ENCODE measurements at regions not wholly inside any gene's neighbourhood (a gene's known extent, or its start where the extent isn't known, plus 50 kb on each side); places are given as distances from the start of the nearest gene placed in this dataset.

DNA sequence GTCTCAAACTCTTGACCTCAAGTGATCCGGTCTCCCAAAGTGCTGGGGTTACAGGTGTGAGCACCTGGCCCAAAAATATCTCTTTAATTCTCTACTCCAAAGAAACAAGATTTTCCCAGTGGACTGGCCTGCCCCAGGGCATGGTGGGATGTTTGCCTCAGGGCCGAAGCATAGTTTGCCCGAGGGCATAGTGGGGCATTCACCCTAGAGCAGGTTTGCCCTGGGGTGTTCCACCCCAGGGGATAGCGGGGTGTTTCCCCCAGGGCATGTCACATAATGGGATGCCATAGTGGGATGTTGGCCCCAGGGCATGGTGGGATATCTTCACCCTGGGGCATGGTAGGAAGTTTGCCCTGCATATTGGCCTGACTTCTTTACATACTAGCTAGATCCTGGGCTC lies 97.2 kb downstream of the VEGFA start:
- FAIRE-seq (no peak), DNase-seq (ENCODE audit: extremely low spot score, insufficient read length, low read depth) (no peak)

DNA sequence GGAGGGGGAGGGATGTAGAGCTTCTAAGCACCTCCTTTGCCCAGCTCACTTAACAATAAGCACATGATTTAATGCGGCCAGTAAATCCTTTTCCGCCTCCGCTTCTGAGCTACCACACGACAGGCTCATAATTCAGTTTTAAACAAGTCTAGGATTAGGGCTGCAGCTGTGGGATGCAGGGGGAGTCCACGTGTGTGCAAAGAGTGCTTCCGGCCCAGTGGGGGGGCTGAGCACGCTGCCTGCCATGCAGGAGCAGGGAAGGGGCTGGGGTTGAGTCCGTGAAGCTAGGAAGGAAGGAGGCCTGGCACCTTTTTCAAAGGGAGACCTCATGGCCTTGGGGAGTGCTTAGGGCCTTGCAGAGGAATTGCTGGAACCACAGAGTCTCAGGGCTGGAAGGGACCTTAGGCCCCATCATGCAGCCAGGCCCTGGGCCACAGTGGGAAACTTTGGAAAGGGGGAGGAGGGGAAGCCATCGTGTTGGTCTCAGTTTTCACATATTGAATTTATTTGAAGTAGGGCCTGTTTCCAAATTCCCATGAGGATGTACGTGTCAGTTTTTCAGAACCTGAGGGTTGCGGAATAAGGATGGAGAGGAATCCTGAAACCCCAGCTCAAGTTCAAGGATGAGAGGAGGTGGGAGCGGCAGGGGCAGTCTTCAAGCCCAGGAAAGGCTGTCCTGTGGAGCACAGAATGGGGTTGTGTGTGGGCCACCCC lies 96.1 kb downstream of the VEGFA start:
- FAIRE-seq (no peak), DNase-seq (ENCODE audit: extremely low spot score, insufficient read length, low read depth) (no peak)

DNA sequence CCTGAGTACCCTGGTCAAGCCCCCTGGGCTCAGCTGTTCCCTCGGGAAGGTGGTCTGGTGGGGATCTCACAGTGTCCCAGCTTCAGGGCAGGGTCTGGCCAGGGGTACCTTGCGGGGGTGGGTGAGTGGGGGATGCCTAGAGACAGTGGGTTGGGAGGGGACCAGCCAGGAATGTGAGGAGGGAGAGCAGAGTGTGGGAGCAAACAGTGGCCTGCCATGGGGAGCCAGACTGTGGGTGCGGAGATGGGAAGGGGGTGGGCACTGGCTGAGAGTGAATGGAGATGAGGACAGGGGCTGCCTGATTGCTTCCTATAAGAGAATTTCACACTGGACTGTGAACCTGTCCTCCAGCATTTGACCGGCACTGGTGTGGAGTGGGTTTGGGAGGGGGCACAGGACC lies 95.1 kb downstream of the VEGFA start:
- no peak for DNase-seq (ENCODE audit: extremely low spot score, insufficient read length, low read depth)
- FAIRE-seq: no peak

DNA sequence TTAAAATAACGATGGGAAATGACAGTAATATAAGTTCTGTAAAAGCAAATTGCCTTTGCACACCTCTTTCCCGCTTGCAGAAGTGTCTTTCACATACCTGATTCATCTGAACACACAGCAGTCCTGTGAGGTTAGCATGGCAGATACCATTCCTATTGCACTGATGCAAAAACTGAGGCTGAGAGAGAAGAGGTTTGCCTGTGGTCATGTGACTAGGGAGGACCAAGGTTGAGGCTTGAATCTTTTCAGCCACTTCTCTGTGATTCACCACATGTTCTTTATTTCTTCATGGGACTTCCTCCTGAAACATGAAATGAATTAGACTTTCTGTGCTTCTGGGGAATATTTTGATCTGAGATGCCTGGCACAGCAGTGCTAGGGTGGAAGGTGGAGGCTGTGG lies 92.9 kb downstream of the VEGFA start:
- FAIRE-seq (no peak), DNase-seq (ENCODE audit: extremely low spot score, insufficient read length, low read depth) (no peak)

DNA sequence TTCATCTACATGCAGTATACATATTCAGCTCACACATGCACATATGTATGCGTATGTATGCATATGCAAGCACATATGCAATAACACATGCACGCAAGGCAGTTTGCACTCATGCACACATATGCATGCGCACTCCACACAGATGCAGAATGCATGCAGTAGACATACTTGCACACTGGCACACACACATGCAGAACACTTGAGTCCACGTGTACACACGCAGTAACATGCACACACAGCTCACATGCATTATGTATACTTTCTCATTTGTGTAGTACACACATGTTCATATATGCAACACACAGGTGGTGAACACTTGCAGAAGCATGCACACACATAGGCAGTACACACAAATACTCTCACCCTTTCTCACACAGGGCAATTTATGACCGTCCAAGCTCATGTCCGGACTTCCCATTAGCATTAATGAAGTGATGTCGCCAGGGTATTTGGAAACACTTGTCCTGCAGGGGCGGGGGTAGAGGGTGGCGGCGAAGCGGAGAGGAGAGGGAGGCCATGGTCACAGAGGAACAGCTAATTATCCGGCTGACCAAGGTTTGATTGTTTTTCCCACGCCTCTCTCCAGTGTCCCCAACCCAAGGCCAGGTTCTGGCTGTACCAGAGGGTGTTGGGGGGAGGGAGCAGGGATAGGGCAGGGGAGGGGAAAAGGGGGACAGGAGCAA lies 91.3 kb downstream of the VEGFA start:
- FAIRE-seq (no peak), DNase-seq (ENCODE audit: extremely low spot score, insufficient read length, low read depth) (no peak)

DNA sequence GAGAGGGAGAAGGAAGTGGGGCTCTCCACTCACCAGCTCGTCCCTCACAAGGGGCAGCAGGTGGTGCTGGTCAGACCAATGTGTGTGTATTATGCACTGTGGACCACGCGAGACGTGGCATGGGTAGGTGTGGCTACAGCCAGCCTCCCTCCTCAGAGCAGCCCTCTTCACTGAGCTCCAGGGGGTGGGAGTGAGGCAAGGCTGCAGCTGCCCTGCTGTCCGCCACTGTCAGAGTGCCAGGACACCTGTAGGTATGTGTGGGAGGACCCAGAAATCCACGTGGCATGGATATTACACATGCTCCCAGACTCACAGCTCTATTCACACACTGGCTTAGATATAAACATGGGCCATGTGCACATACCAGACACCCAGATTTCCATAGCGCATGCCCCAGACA lies 90.3 kb downstream of the VEGFA start:
- FAIRE-seq: no peak
- DNase-seq (ENCODE audit: extremely low spot score, insufficient read length, low read depth): no peak

DNA sequence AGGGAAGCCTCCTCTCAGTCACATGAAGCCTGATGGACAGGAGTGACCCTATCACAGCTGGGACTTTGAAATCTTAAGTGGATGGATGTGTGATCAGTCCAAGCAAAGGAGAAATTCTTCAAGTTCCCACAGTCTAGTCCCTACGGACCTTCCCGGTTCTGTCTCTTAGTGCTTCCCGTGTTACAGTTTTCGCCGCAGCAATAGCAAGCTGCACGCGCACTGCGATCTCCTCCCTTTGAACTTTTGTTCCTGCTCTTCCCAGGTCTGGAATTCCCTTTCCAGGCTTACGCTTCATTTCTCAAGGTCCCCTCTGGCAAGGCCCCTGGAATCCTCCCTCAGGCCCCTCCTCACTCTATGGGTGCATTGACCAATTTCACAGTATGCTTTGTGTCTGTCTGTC lies 89.2 kb downstream of the VEGFA start:
- no peak for FAIRE-seq
- DNase-seq (ENCODE audit: extremely low spot score, insufficient read length, low read depth): no peak

GRCh38 chr6:43858161-43859153 lies 88.4 kb downstream of the VEGFA start:
- FAIRE-seq: no peak
- DNase-seq (ENCODE audit: extremely low spot score, insufficient read length, low read depth): no peak

- no peak for DNase-seq (ENCODE audit: extremely low spot score, insufficient read length, low read depth)
- no peak for FAIRE-seq
Observed at GRCh38 chr6:43856005-43856765, 86.2 kb downstream of the VEGFA start.

GRCh38 chr6:43855247-43855646 lies 85.2 kb downstream of the VEGFA start:
- DNase-seq (ENCODE audit: extremely low spot score, insufficient read length, low read depth) (no peak), FAIRE-seq (peak; percentile 36)

GRCh38 chr6:43853066-43853650 lies 83.1 kb downstream of the VEGFA start:
- FAIRE-seq: no peak
- no peak for DNase-seq (ENCODE audit: extremely low spot score, insufficient read length, low read depth)

- DNase-seq (ENCODE audit: extremely low spot score, insufficient read length, low read depth): no peak
- FAIRE-seq: no peak
Observed at GRCh38 chr6:43852350-43852864, 82.4 kb downstream of the VEGFA start.

DNA sequence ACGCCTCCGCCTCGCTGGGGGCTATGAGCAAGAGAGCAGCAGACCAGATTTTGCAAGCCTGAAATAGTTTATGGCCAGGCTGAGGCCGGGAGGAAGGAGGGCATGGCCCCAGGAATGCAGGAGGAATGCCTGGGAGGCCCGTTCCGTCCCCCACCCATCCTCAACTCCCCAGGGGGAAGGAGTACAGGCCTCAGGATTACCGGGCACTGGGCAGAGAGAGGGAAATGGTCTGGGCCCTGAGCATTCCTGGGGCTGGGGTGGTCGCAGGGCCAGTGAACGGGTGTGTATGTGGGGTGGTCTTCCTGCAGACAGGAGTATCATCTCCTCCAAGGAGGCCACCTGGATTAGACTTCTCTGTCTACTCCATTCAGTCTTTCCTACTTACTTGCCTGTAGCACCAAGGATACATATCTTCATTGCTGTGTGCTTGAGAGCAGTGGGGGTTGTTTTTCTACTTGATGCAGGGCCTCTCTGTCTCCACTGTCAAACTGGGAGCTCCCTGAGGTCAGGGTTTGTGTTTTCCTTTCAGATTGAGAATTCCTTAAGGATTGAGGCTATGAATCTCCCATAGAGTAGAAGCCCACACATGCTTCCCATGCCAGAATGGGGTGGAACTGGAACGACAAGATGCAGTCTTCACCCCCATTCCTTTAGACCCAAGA lies 81.3 kb downstream of the VEGFA start:
- DNase-seq (ENCODE audit: extremely low spot score, insufficient read length, low read depth) (no peak), FAIRE-seq (no peak)

DNA sequence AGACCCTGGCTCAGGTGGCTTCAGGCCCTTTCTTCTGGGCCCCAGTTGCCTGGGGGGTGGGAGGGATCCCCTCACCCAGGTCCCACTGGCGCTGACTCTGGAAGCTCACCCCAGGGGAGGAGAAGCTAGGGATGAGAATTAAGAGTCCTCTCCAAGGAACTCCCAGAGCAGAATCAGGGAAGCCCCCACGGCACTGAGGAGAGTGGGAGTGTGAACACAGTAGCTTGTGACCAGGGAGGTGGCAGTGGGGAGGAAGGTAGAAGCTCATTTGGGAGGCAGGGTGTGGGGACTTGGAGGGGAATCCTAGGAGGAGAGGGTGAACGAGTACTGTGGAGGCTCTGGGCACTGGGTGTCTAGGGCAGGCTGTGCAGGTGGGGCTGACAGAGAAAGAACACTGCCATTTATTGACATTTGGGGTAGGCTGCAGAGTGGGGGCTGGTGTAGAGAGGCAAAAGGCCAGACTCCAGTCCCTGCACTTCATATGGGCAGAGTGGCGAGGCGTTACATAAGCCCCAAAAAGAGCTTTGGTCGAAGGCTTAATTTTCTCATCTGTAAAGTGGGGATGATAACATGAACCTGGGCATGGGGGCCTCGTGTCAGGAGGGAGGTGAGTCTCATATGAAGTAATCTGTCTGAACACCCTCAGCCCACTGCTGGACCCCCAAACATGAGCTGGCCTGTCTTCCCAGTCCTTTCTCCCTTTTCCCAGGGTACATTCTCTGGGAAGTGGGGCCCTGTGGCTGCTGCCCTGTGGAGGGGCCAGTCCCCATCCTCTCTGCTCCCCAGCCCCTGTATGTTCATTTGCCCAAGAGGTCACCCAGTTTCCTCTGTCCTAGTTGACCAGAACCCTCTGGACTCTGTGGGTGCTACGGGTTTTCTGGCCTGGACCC lies 80.5 kb downstream of the VEGFA start:
- DNase-seq (ENCODE audit: extremely low spot score, insufficient read length, low read depth) (no peak), FAIRE-seq (no peak)

GRCh38 chr6:43849844-43850243 lies 79.8 kb downstream of the VEGFA start:
- FAIRE-seq (no peak), DNase-seq (ENCODE audit: extremely low spot score, insufficient read length, low read depth) (no peak)

DNA sequence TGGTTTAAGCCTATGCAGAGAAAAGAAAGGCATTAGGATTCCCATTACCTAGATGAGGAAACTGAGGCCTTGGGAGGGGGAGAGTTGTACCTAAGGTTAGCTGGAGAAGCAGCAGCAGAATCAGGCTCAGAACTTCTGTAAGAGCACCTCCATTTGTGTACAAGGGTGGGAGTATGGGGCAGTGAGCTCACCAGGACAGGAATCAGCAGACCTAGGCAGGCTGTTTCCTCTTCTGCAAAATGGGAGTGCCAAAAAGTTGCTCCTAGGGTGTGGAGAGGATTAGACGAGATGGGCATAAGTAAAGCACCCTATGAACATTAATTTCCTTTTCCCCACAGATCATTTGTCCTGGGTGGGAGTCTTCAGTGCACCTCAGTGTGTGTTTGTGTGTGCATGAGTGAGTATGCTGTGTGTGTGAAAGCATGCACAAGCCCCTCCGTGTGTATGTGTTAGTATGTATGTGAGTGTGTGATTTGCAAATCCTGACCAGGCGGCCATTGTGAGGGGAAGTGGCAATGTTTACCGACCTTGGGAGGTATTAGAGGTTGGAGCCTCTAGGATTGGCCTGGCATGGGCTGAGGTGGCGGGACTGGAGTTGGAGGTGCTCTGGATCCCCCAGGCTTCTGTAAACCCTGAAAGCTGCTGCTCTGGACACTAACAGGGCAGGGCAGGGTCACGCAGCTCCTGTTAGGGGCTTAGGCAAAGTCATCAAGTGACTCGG lies 78.8 kb downstream of the VEGFA start:
- no peak for FAIRE-seq

More for the DNA sequence above, 78.8 kb downstream of the VEGFA start:
- no peak for DNase-seq (ENCODE audit: extremely low spot score, insufficient read length, low read depth)

All from GM18507 (cell line).